Spleen (tissue), 7 donors: ENCODE measurements at regions not wholly inside any gene's neighbourhood (a gene's known extent, or its start where the extent isn't known, plus 50 kb on each side); places are given as distances from the start of the nearest gene placed in this dataset.

Source experiments
- CTCF ChIP-seq, 11 experiments: fragments of 200-600 bp in 7 of 11; fragments of 450-650 bp in 4 of 11; sonication (generic) in 4 of 11; IDR thresholded peaks in 8 of 11; conservative IDR thresholded peaks in 3 of 11; 1 replicate in 7 of 11; 2 replicates in 4 of 11; pipeline versions ENCODE4 v1.4.0 to v1.8.0; 2016 to 2021; ENCODE audit warnings: antibody characterized with exemption in 11 of 11, inconsistent platforms in 4 of 11, mild to moderate bottlenecking in 1 of 11
- POLR2A ChIP-seq, 3 donors: fragments of 450-650 bp; IDR thresholded peaks; one replicate each; pipeline ENCODE4 v1.5.1; 2017; ENCODE audit warnings: antibody characterized with exemption in 3 of 3, mild to moderate bottlenecking in 1 of 3
- POLR2AphosphoS5 ChIP-seq, 3 donors: sonication (generic); formaldehyde crosslinking; IDR thresholded peaks; one replicate each; pipeline ENCODE4 v1.5.1; 2017; ENCODE audit warnings: antibody characterized with exemption in 3 of 3
- donor health status: DM: no; HTN: no; CAD: no; lungs with moderate emphysema.
- donor health status: DM: no; HTN: no; CAD: no.
- donor health status: DM: no; HTN: no; CAD: no.

GRCh38 chr4:120211408-120212015 lies 144.9 kb upstream of the MAD2L1 start:
- TF ChIP-seq CTCF (IDR thresholded peaks at IDR 0.05 in 8 of 11, conservative IDR thresholded peaks at IDR 0.05 in 3 of 11) (no peak), POLR2AphosphoS5 (IDR thresholded peaks at IDR 0.05) (no peak), POLR2A (IDR thresholded peaks at IDR 0.05) (no peak)
